Suprapubic skin (tissue), 4 donors: ENCODE measurements at regions not wholly inside any gene's neighbourhood (a gene's known extent, or its start where the extent isn't known, plus 50 kb on each side); places are given as distances from the start of the nearest gene placed in this dataset.
A peak's percentile ranks its signal among the peaks of the same experiment; 100 is the strongest.

Experiments used
- DNase-seq, 2 donors: peaks; one replicate each; pipeline ENCODE4 v3.0.0-alpha.2; 2019; ENCODE audit warnings: low spot score in 2 of 2
- H3K27ac ChIP-seq: fragments of 200-600 bp; sonication (generic); one replicate; pipeline ENCODE4 v1.5.1; 2019
- H3K27me3 ChIP-seq: fragments of 200-600 bp; sonication (generic); one replicate; pipeline ENCODE4 v1.5.1; 2019
- H3K36me3 ChIP-seq: fragments of 200-600 bp; sonication (generic); one replicate; pipeline ENCODE4 v1.5.1; 2019
- H3K4me1 ChIP-seq: fragments of 200-600 bp; sonication (generic); one replicate; pipeline ENCODE4 v1.5.1; 2019
- H3K4me3 ChIP-seq: fragments of 200-600 bp; sonication (generic); one replicate; pipeline ENCODE4 v1.5.1; 2019; ENCODE audit warnings: mild to moderate bottlenecking
- H3K9me3 ChIP-seq: fragments of 200-600 bp; sonication (generic); one replicate; pipeline ENCODE4 v1.5.1; 2019
- CTCF ChIP-seq, 2 donors: fragments of 200-600 bp in 1 of 2; fragments of 450-650 bp in 1 of 2; sonication (generic) in 1 of 2; IDR thresholded peaks; one replicate each; pipeline ENCODE4 v1.5.1; 2016 to 2019; ENCODE audit warnings: antibody characterized with exemption in 2 of 2, mild to moderate bottlenecking in 1 of 2, moderate library complexity in 1 of 2
- EP300 ChIP-seq: sonication (generic); formaldehyde crosslinking; IDR thresholded peaks from one replicate; pipeline ENCODE4 v1.6.1; 2017; ENCODE audit warnings: antibody characterized with exemption
- POLR2A ChIP-seq, 2 donors: fragments of 450-650 bp; IDR thresholded peaks; one replicate each; pipeline ENCODE4 v1.6.1; 2017; ENCODE audit warnings: antibody characterized with exemption in 2 of 2, mild to moderate bottlenecking in 2 of 2, moderate library complexity in 2 of 2
- POLR2AphosphoS5 ChIP-seq, 3 donors: sonication (generic); formaldehyde crosslinking; IDR thresholded peaks; one replicate each; pipeline ENCODE4 v1.6.1; 2017; ENCODE audit warnings: antibody characterized with exemption in 3 of 3
- WGBS: methylation state at CpG from one replicate; pipeline ENCODE4 v1.1.5; 2018; 5-methylcytosine and 5-hydroxymethylcytosine counted together

DNA sequence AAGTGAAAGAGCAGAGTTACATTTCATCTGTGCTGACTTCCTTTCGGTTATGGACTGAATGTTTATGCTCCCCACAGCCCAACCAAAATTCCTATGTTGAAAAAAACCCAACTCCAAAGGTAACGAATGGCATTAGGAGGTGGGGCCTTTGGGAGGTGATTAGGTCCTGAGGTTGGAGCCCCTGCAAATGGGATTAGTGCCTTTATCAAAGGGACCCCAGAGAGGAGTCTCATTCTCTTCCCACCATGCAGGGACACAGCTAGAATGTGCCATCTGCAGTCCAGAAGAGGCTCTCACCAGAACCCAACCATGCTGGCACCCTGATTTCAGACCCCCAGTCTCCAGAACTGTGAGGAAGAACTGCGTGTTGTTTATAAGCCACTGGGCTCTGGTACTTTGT lies 199.3 kb downstream of the TOMM20 start:
- H3K4me1 ChIP-seq, result peaks cover 32% of the 10 kb centered on the region
- DNase-seq, result peak in 1 of 2 donors; percentile 35
- H3K9me3 ChIP-seq, result no peaks in the 10 kb centered on the region
- H3K27me3 ChIP-seq, result no peaks in the 10 kb centered on the region
- H3K27ac ChIP-seq, result no peak overlapping the region
- H3K36me3 ChIP-seq, result no peaks in the 10 kb centered on the region
- H3K4me3 ChIP-seq, result no peak overlapping the region
- WGBS, result 95% methylated on average over 3 of the region's 3 CpGs
- TF ChIP-seq POLR2AphosphoS5 (IDR thresholded peaks at IDR 0.05) (no peak), POLR2A (IDR thresholded peaks at IDR 0.05) (no peak), CTCF (IDR thresholded peaks at IDR 0.05) (no peak), EP300 (no peak)

- H3K27me3 ChIP-seq, result no peaks in the 10 kb centered on the region
- H3K4me3 ChIP-seq, result no peak overlapping the region
- H3K9me3 ChIP-seq, result no peaks in the 10 kb centered on the region
- H3K27ac ChIP-seq, result no peak overlapping the region
- H3K4me1 ChIP-seq, result peaks cover 32% of the 10 kb centered on the region
- H3K36me3 ChIP-seq, result no peaks in the 10 kb centered on the region
- WGBS, result 78% methylated on average over 4 of the region's 5 CpGs
- no peak for TF ChIP-seq POLR2AphosphoS5 (IDR thresholded peaks at IDR 0.05)
- TF ChIP-seq POLR2A (IDR thresholded peaks at IDR 0.05), result no peak
- DNase-seq, result peak in 1 of 2 donors; percentile 64
These were observed 200.0 kb downstream of the TOMM20 start for GRCh38 chr1:234928642-234929041.

DNA sequence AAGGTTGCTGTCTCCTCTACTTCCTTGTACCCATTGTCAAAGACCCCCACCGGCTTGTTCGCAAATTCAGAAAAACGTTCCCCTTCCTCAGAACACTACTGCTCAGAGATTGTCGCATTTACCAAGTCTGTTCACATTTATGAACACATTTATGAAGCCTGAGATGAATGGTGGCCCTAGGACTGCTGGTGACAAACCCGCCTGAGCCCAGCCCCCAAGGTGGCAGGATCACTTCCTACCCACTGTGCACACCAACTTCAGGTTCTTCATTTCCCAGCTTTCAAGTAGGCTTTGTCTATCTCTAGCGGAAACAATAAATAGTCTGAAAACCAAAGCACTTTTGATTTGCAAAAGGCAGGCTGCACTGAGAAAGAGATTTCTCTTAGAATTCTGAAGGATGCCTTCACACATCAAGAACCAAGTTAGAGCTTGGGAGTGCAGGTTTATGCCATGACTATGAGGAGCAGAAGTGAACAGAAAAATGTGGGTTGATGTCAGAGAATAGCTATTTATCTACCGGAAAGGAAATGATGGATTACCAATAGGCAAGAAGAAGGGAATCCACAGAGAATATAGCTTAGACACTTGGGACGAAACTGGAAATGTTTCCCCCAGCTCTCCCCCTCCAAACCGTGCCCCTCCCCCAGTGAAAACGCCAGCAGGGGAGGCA lies 200.5 kb downstream of the TOMM20 start:
- Histone ChIP-seq H3K4me3 (no peak overlapping the region), H3K9me3 (no peaks in the 10 kb centered on the region), H3K27me3 (no peaks in the 10 kb centered on the region), H3K27ac (no peak overlapping the region), H3K4me1 (peaks cover 26% of the 10 kb centered on the region), H3K36me3 (no peaks in the 10 kb centered on the region)
- no peak for DNase-seq
- 82% methylated on average over 10 of the region's 10 CpGs for WGBS
- TF ChIP-seq EP300, result no peak
- TF ChIP-seq POLR2A (IDR thresholded peaks at IDR 0.05), result no peak

- H3K27ac ChIP-seq, result no peak overlapping the region
- peak in 1 of 2 donors; percentile 48 for DNase-seq
- peaks cover 21% of the 10 kb centered on the region for H3K4me1 ChIP-seq
- WGBS, result 85% methylated on average over 10 of the region's 10 CpGs
- TF ChIP-seq EP300 (no peak), POLR2A (IDR thresholded peaks at IDR 0.05) (no peak), CTCF (IDR thresholded peaks at IDR 0.05) (no peak), POLR2AphosphoS5 (IDR thresholded peaks at IDR 0.05) (no peak)
- H3K4me3 ChIP-seq, result no peak overlapping the region
- no peaks in the 10 kb centered on the region for H3K36me3 ChIP-seq
- H3K27me3 ChIP-seq, result no peaks in the 10 kb centered on the region
- no peaks in the 10 kb centered on the region for H3K9me3 ChIP-seq
These were observed 201.2 kb downstream of the TOMM20 start for GRCh38 chr1:234927312-234927970.

- no peaks in the 10 kb centered on the region for H3K27me3 ChIP-seq
- no peak for TF ChIP-seq POLR2A (IDR thresholded peaks at IDR 0.05)
- TF ChIP-seq POLR2AphosphoS5 (IDR thresholded peaks at IDR 0.05), result no peak
- no peak for TF ChIP-seq EP300
- TF ChIP-seq CTCF (IDR thresholded peaks at IDR 0.05), result no peak
- H3K4me1 ChIP-seq, result peaks cover 21% of the 10 kb centered on the region
- H3K27ac ChIP-seq, result peak overlapping the region; percentile 56
- peak in 1 of 2 donors; percentile 77 for DNase-seq
- H3K9me3 ChIP-seq, result no peaks in the 10 kb centered on the region
- 76% methylated on average over 18 of the region's 20 CpGs for WGBS
- H3K4me3 ChIP-seq, result no peak overlapping the region
- no peaks in the 10 kb centered on the region for H3K36me3 ChIP-seq
These were observed 201.9 kb downstream of the TOMM20 start for GRCh38 chr1:234926559-234927311.

- TF ChIP-seq CTCF (IDR thresholded peaks at IDR 0.05) (no peak), EP300 (no peak), POLR2AphosphoS5 (IDR thresholded peaks at IDR 0.05) (no peak), POLR2A (IDR thresholded peaks at IDR 0.05) (no peak)
- Histone ChIP-seq H3K9me3 (no peaks in the 10 kb centered on the region), H3K4me3 (no peak overlapping the region), H3K36me3 (no peaks in the 10 kb centered on the region), H3K4me1 (peaks cover 21% of the 10 kb centered on the region), H3K27ac (peak overlapping the region; percentile 56), H3K27me3 (no peaks in the 10 kb centered on the region)
- peak in 1 of 2 donors; percentile 8 for DNase-seq
- WGBS, result 37% methylated on average over 4 of the region's 4 CpGs
These were observed 202.4 kb downstream of the TOMM20 start for GRCh38 chr1:234926264-234926558.
